HepG2 (cell line): ENCODE measurements at regions not wholly inside any gene's neighbourhood (a gene's known extent, or its start where the extent isn't known, plus 50 kb on each side); places are given as distances from the start of the nearest gene placed in this dataset.

Source experiments
- ATAC-seq: fragments of 200-7000 bp; cut with Tn5 transposase; 3 replicates; pipeline ENCODE4 v1.9.1; 2020; ENCODE audit warnings: mild to moderate bottlenecking, moderate library complexity
- BruUV-seq: library from RNA; stranded (reverse); fragments of 400-500 nt; replicated peaks from 2 replicates; lab custom pipeline; 2021; lab: Mats Ljungman, UMichigan
- CTCF ChIA-PET: fragments of 300-600 bp; formaldehyde crosslinking; extraction: SDS; loops from one replicate; lab custom pipeline; 2021; ENCODE audit warnings: low total read pairs, inconsistent platforms, low intra/inter-chr PET ratio; lab: Yijun Ruan, JAX
- POLR2A ChIA-PET: fragments of 350-600 bp; sonication (Branson Sonifier 250); formaldehyde crosslinking; loops from one replicate; lab custom pipeline; 2020; ENCODE audit warnings: antibody characterized with exemption, inconsistent platforms; lab: Yijun Ruan, JAX
- DNase-seq: peaks from one replicate; pipeline ENCODE4 v3.0.0-alpha.2; 2015; ENCODE audit warnings: low spot score
- FAIRE-seq: peaks from 3 replicates; lab custom pipeline; 2011; peaks lifted over from hg19 to GRCh38; lab: Jason Lieb, UNC
- H2AFZ ChIP-seq: one replicate; pipeline ENCODE4 v1.6.1; 2011; ENCODE audit warnings: low read length, inconsistent platforms
- H3K27ac ChIP-seq: fragments of 300-600 bp; 3 replicates; pipeline ENCODE4 v1.8.0; 2011; ENCODE audit warnings: mixed run types, mild to moderate bottlenecking, mixed read lengths, low read length, inconsistent platforms; ENCODE audit not compliant: insufficient read depth; ENCODE audit errors: extremely low read length
- H3K27me3 ChIP-seq, 2 experiments: fragments of 200-600 bp in 1 of 2; 2 replicates in 1 of 2; 3 replicates in 1 of 2; pipeline versions ENCODE4 v1.6.0 to v1.8.0; 2011; ENCODE audit warnings: low read length in 2 of 2, mild to moderate bottlenecking in 2 of 2, moderate library complexity in 2 of 2, inconsistent platforms in 1 of 2; ENCODE audit not compliant: insufficient read depth in 2 of 2, control insufficient read depth in 1 of 2
- H3K36me3 ChIP-seq, 2 experiments: fragments of 200-600 bp in 1 of 2; replicated peaks in 1 of 2; 2 replicates in 1 of 2; 3 replicates in 1 of 2; pipeline versions ENCODE4 v1.5.1 to v1.8.0; 2011; ENCODE audit warnings: low read length in 2 of 2, inconsistent platforms in 1 of 2; ENCODE audit not compliant: insufficient read depth in 2 of 2, control insufficient read depth in 1 of 2
- H3K4me1 ChIP-seq: 2 replicates; pipeline ENCODE4 v1.5.1; 2012; ENCODE audit warnings: low read length, inconsistent platforms; ENCODE audit not compliant: insufficient read depth
- H3K4me2 ChIP-seq: 2 replicates; pipeline ENCODE4 v1.6.0; 2011; ENCODE audit warnings: low read depth, low read length, inconsistent platforms
- H3K4me3 ChIP-seq, 3 experiments: fragments of 200-600 bp in 1 of 3; sonication (generic), shearing (Covaris generic) in 1 of 3; replicated peaks in 1 of 3; 2 replicates each; pipeline ENCODE4 v1.5.1; 2011 to 2016; ENCODE audit warnings: low read length in 3 of 3, inconsistent platforms in 2 of 3, low read depth in 2 of 3, mild to moderate bottlenecking in 2 of 3, control low read depth in 1 of 3, mixed read lengths in 1 of 3; ENCODE audit not compliant: insufficient read depth in 1 of 3
- H3K79me2 ChIP-seq: one replicate; pipeline ENCODE4 v1.6.1; 2011; ENCODE audit warnings: low read length, inconsistent platforms; ENCODE audit not compliant: insufficient read depth
- H3K9ac ChIP-seq: 2 replicates; pipeline ENCODE4 v1.6.0; 2011; ENCODE audit warnings: mild to moderate bottlenecking, low read depth, low read length, inconsistent platforms; ENCODE audit not compliant: insufficient read depth
- H3K9me3 ChIP-seq: 2 replicates; pipeline ENCODE4 v1.5.1; 2012; ENCODE audit warnings: mild to moderate bottlenecking, low read length
- H4K20me1 ChIP-seq: 2 replicates; pipeline ENCODE4 v1.6.0; 2011; ENCODE audit warnings: inconsistent platforms, mild to moderate bottlenecking, low read length, moderate library complexity; ENCODE audit not compliant: insufficient read depth
- ATF3 ChIP-seq: sonication (generic); formaldehyde crosslinking; IDR thresholded peaks from 2 replicates; pipeline ENCODE4 v1.4.0; 2020; ENCODE audit warnings: missing genetic modification reagents
- MXD3 ChIP-seq: IDR thresholded peaks from 2 replicates; pipeline ENCODE4 v1.6.1; 2016; ENCODE audit warnings: mild to moderate bottlenecking, missing biosample characterization, missing genetic modification reagents
- MYC ChIP-seq: sonication (generic); formaldehyde crosslinking; IDR thresholded peaks from 2 replicates; pipeline ENCODE4 v1.9.0; 2021; ENCODE audit warnings: missing genetic modification reagents, borderline replicate concordance
- PATZ1 ChIP-seq: sonication (generic); formaldehyde crosslinking; IDR thresholded peaks from 2 replicates; pipeline ENCODE4 v1.4.0; 2020; ENCODE audit warnings: missing genetic modification reagents
- SETDB1 ChIP-seq: sonication (generic); formaldehyde crosslinking; IDR thresholded peaks from 2 replicates; pipeline ENCODE4 v1.5.1; 2020; ENCODE audit warnings: missing genetic modification reagents, mild to moderate bottlenecking, borderline replicate concordance
- SMARCE1 ChIP-seq: fragments of 450-650 bp; IDR thresholded peaks from 2 replicates; pipeline ENCODE4 v1.6.1; 2017; ENCODE audit warnings: borderline replicate concordance
- SYNCRIP ChIP-seq: fragments of 200-400 bp; formaldehyde crosslinking; IDR thresholded peaks from 2 replicates; pipeline ENCODE4 v1.6.1; 2018; ENCODE audit warnings: mild to moderate bottlenecking, low read depth, low read length; ENCODE audit not compliant: insufficient read depth
- TFAP4 ChIP-seq: sonication (generic); IDR thresholded peaks from 2 replicates; pipeline ENCODE4 v1.6.1; 2016; ENCODE audit warnings: low read depth, borderline replicate concordance
- ZBTB40 ChIP-seq, 2 experiments: fragments of 450-650 bp in 1 of 2; sonication (generic) in 1 of 2; formaldehyde crosslinking in 1 of 2; IDR thresholded peaks; 2 replicates each; pipeline versions ENCODE4 v1.6.1 to v1.8.0; 2016 to 2022; ENCODE audit warnings: antibody characterized with exemption in 1 of 2, mild to moderate bottlenecking in 1 of 2, missing genetic modification reagents in 1 of 2
- ZKSCAN8 ChIP-seq: IDR thresholded peaks from 2 replicates; pipeline ENCODE4 v1.6.1; 2016; ENCODE audit warnings: borderline replicate concordance, missing genetic modification reagents, missing compliant biosample characterization
- ZNF557 ChIP-seq: sonication (generic); formaldehyde crosslinking; IDR thresholded peaks from 2 replicates; pipeline ENCODE4 v1.4.0; 2020; ENCODE audit warnings: missing genetic modification reagents
- ZNF567 ChIP-seq: sonication (generic); formaldehyde crosslinking; IDR thresholded peaks from 2 replicates; pipeline ENCODE4 v1.8.1; 2023; ENCODE audit warnings: mild to moderate bottlenecking, missing genetic modification reagents, borderline replicate concordance
- WGBS: methylation state at CpG from one replicate; pipeline ENCODE4 v1.1.6; 2017; ENCODE audit warnings: low lambda C conversion rate; 5-methylcytosine and 5-hydroxymethylcytosine counted together
- in situ Hi-C: cut with HindIII; loops from 2 replicates; pipeline ENCODE4 v1.10.0; 2017; ENCODE audit warnings: low pct_unique_long_range_greater_than_20kb; ENCODE audit not compliant: extremely low pct_ligation_motif_present
- intact Hi-C: fragments of 100-400 bp; cut with micrococcal nuclease; formaldehyde crosslinking; loops from one replicate; pipeline ENCODE4 v1.10.0; 2022; ENCODE audit not compliant: unreplicated experiment

GRCh38 chr21:19522381-19522780 lies 1118.8 kb upstream of the TMPRSS15 start:
- Histone ChIP-seq H3K79me2 (no peaks in the 10 kb centered on the region), H3K4me2 (no peak overlapping the region), H3K9ac (no peak overlapping the region), H2AFZ (no peak overlapping the region), H4K20me1 (no peaks in the 10 kb centered on the region), H3K9me3 (peaks cover 87% of the 10 kb centered on the region), H3K4me1 (no peaks in the 10 kb centered on the region), H3K36me3 (no peaks in the 10 kb centered on the region), H3K4me3 (no peak overlapping the region), H3K27ac (no peak overlapping the region), H3K27me3 (no peaks in the 10 kb centered on the region)
- WGBS = 0% methylated on average over 1 of the region's 1 CpG
- intact Hi-C loops = no loop called here
- in situ Hi-C loops = no loop called here
- FAIRE-seq = no peak
- ATAC-seq = no peak
- CTCF ChIA-PET = no interaction called here
- no peak for DNase-seq
- POLR2A ChIA-PET = no interaction called here
- no TSS peak for BruUV-seq
- no peak for TF ChIP-seq MXD3 (CRISPR knock-in tag)
- TF ChIP-seq SETDB1 (CRISPR knock-in tag) = no peak
- no peak for TF ChIP-seq ZNF567 (CRISPR knock-in tag)
- TF ChIP-seq ZNF557 = no peak
- no peak for TF ChIP-seq ATF3 (CRISPR knock-in tag)
- TF ChIP-seq MYC (CRISPR knock-in tag) = no peak
- TF ChIP-seq TFAP4 = no peak
- no peak for TF ChIP-seq PATZ1
- no peak for TF ChIP-seq SYNCRIP
- TF ChIP-seq SMARCE1 = no peak
- TF ChIP-seq ZKSCAN8 (CRISPR knock-in tag) = no peak
- no peak for TF ChIP-seq ZBTB40 (IDR thresholded peaks at IDR 0.05)
- no peak for TF ChIP-seq ZBTB40 (CRISPR knock-in tag; IDR thresholded peaks at IDR 0.05)
